GM13976 (cell line): ENCODE measurements at regions not wholly inside any gene's neighbourhood (a gene's known extent, or its start where the extent isn't known, plus 50 kb on each side); places are given as distances from the start of the nearest gene placed in this dataset.

Source experiments
- DNase-seq: peaks from one replicate; pipeline ENCODE4 v3.0.0; 2012; ENCODE audit warnings: low spot score
- in situ Hi-C: fragments of 300-500 bp; cut with MboI; formaldehyde crosslinking; loops from one replicate; pipeline ENCODE4 v1.12.0; 2022; ENCODE audit warnings: low sequenced_read_pairs, mixed read lengths, inconsistent platforms; ENCODE audit not compliant: unreplicated experiment
- TF ChIP-seq, protein P1 (sequence below): IDR thresholded peaks from 2 replicates; pipeline ENCODE4 v1.5.1; 2012; ENCODE audit warnings: borderline replicate concordance, mild to moderate bottlenecking; ENCODE audit not compliant: insufficient read depth; ENCODE audit errors: extremely low read depth, missing control alignments, control extremely low read depth

DNA sequence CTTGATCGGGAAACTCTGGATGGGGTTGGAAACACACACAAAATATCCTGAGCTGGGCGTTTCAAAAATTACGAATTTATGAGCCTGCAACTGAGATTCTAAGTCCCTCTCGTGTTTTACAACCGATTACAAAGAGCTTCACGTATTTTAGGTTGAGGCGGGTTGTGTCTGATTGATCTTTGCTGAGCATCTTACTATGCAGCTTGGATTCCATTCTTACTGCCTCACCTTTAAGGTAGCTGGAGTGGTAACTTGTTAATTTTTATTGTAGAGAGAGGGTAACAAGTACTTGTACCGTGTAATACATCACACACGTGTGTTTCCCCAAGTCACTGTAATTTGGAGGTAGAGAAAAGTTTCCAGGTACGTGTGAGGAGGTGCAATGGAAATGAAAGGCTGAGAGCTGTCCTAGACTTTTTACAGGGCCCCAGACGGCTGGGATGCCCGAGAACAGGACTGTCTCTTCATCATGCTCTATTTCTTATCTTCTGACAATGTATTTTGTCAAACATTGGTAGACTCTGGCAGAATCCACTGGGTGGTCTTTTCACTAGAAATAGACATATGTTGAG, 97.8 kb upstream of the TENM3 start:
- no peak for DNase-seq
- in situ Hi-C loops: no loop called here
- TF ChIP-seq, protein P1, sequence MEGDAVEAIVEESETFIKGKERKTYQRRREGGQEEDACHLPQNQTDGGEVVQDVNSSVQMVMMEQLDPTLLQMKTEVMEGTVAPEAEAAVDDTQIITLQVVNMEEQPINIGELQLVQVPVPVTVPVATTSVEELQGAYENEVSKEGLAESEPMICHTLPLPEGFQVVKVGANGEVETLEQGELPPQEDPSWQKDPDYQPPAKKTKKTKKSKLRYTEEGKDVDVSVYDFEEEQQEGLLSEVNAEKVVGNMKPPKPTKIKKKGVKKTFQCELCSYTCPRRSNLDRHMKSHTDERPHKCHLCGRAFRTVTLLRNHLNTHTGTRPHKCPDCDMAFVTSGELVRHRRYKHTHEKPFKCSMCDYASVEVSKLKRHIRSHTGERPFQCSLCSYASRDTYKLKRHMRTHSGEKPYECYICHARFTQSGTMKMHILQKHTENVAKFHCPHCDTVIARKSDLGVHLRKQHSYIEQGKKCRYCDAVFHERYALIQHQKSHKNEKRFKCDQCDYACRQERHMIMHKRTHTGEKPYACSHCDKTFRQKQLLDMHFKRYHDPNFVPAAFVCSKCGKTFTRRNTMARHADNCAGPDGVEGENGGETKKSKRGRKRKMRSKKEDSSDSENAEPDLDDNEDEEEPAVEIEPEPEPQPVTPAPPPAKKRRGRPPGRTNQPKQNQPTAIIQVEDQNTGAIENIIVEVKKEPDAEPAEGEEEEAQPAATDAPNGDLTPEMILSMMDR: no peak

DNA sequence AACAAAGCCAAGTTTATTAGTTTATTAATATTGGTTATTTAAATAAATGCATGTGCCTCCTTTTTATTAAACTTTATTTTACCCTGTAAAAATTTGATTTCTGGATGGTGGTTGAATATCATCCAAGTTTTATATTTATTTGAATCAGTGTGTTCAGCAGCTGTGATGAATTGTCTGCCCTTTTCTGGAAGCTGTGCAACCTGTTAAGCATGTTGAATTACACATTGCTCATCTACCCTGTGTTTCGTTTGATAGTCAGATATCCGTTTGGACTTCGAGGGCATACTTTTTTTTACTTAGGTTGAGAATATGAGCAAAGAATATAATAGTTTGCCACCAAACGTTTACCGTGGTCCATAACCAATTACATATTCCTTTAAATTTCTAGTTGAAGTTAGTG, 95.8 kb upstream of the TENM3 start:
- no peak for DNase-seq
- in situ Hi-C loops: no loop called here

DNA sequence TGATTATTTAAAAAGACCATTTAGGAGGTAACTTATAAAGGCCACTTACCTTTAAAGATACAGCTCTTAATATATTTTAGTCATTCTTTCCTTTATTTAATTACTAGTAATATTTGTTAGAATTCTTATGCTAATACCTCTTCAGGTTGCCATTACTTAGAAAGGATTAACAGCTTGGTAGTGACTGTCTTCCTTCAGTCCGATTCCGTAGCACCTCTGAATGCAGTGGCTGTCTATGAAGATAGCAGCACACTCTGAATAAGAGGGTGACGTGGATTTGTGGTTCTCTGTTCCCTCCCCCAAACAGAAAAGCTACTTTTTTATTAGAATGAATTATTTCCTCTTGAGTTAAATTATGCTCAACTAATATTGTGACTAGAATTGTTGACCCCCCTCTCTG, 92.6 kb upstream of the TENM3 start:
- TF ChIP-seq, protein P1: no peak
- in situ Hi-C loops: no loop called here
- no peak for DNase-seq

More for the DNA sequence above, 95.8 kb upstream of the TENM3 start:
- TF ChIP-seq, protein P1: no peak

DNA sequence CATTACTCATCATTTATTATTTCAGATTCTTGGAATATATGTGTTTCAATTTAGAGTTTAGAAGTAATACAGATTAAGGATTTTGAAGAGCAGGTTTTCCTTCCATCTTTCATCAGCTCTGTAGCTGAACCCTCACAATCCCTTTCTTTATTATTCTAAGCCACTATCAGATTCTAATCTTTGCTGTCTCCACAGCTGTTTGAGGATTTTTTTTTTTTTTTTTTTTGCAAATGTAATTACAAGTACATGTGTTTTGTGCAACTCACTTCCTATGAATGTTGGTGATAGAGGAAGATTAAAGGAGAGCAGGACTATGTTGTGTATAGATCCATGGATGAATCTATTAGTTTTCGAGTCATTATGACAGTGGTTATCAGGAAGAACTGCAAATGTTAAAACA, 87.4 kb upstream of the TENM3 start:
- TF ChIP-seq, protein P1: no peak
- in situ Hi-C loops: no loop called here
- DNase-seq: no peak

DNA sequence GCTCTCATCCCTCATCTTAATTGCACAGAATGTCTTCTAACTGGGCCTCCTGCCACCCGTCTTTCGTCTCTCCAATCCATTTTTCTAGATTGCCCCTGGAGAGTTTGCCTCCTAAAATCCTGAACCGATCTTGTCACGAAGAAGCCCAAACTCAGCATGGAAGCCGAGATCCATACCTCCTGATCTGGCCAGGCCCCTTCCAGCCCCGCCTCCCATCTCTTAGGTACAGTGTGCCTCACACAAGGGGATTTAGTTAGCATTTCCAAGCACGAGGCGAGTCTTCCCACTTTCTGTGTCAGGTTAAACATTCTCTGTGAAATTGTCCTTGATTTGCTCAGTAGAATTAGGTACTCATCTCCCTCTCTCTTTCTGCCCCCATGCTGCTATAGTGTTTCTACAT, 80.0 kb upstream of the TENM3 start:
- no peak for DNase-seq
- TF ChIP-seq, protein P1: no peak
- in situ Hi-C loops: no loop called here

DNA sequence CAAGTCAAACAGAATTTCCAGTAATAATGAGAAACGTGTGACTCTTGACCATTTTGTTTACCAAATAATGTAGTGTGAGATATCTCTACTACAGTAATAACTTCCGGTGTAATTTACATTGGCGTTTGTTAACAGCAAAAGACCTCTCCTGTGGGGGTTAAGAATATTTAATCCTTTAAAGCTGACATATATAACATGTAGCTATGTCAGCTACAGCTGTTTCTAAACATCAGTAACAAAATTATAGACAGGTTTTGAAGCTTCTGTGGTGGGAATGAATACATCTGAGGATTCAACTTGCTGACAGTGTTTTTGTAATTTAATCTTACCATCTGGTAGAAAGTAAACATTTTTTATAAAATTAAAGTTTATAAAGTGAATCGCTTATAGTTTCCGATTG, 73.6 kb upstream of the TENM3 start:
- TF ChIP-seq, protein P1: no peak
- in situ Hi-C loops: no loop called here
- no peak for DNase-seq
